ENCODE measurements at regions not wholly inside any gene's neighbourhood (a gene's known extent, or its start where the extent isn't known, plus 50 kb on each side); places are given as distances from the start of the nearest gene placed in this dataset.
"Not testable (repeated sequence)": the region's sequence is repeated elsewhere in the genome, so short reads cannot be mapped to it uniquely, and the experiment has no call there.

DNA sequence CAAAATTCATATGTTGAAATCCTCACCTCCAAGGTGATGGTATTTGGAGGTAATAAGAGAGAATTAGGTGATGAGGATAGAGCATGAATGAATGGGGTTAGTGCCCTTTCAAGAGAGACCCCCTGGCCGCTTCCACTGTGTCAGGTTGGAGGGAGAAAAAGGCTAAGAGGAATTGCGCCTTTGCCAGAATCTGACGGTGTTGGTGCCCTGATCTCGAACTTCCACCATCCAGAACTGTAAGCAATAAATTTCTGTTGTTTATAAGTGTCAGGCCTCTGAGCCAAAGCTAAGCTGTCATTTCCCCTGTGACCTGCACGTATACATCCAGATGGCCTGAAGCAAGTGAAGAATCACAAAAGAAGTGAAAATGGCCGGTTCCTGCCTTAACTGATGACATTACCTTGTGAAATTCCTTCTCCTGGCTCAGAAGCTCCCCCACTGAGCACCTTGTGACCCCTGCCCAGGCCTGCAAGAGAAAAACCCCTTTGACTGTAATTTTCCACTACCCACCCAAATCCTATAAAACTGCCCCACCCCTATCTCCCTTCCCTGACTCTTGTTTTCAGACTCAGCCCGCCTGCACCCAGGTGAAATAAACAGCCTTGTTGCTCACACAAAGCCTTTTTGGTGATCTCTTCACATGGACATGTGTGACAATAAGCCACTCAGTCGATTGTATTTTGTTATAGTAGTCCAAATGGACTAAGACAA is 878.9 kb upstream of the GOT2 start:
- TF ChIP-seq, protein P1, sequence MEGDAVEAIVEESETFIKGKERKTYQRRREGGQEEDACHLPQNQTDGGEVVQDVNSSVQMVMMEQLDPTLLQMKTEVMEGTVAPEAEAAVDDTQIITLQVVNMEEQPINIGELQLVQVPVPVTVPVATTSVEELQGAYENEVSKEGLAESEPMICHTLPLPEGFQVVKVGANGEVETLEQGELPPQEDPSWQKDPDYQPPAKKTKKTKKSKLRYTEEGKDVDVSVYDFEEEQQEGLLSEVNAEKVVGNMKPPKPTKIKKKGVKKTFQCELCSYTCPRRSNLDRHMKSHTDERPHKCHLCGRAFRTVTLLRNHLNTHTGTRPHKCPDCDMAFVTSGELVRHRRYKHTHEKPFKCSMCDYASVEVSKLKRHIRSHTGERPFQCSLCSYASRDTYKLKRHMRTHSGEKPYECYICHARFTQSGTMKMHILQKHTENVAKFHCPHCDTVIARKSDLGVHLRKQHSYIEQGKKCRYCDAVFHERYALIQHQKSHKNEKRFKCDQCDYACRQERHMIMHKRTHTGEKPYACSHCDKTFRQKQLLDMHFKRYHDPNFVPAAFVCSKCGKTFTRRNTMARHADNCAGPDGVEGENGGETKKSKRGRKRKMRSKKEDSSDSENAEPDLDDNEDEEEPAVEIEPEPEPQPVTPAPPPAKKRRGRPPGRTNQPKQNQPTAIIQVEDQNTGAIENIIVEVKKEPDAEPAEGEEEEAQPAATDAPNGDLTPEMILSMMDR (IDR thresholded peaks at IDR 0.05): not testable (repeated sequence)
- not testable (repeated sequence) for TF ChIP-seq POLR2A, POLR2AphosphoS5, EP300 (IDR thresholded peaks at IDR 0.05)

All from stomach (tissue), 4 donors.